Astrocyte of the cerebellum (primary cell): ENCODE measurements at regions not wholly inside any gene's neighbourhood (a gene's known extent, or its start where the extent isn't known, plus 50 kb on each side); places are given as distances from the start of the nearest gene placed in this dataset.

Source experiments
- DNase-seq: peaks from one replicate; pipeline ENCODE4 v3.0.0-alpha.2; 2011; ENCODE audit warnings: low read depth
- H3K4me3 ChIP-seq: 2 replicates; pipeline ENCODE4 v1.5.1; 2011; ENCODE audit warnings: mild to moderate bottlenecking, low read depth, low read length, moderate library complexity
- in situ Hi-C: cut with HindIII; loops from 2 replicates; pipeline ENCODE4 v1.10.0; 2017; ENCODE audit warnings: low sequenced_read_pairs
- TF ChIP-seq, protein P1 (sequence below): IDR thresholded peaks from 2 replicates; pipeline ENCODE4 v1.5.1; 2012; ENCODE audit warnings: low read length, low read depth, moderate library complexity, mild to moderate bottlenecking; ENCODE audit errors: missing control alignments

DNA sequence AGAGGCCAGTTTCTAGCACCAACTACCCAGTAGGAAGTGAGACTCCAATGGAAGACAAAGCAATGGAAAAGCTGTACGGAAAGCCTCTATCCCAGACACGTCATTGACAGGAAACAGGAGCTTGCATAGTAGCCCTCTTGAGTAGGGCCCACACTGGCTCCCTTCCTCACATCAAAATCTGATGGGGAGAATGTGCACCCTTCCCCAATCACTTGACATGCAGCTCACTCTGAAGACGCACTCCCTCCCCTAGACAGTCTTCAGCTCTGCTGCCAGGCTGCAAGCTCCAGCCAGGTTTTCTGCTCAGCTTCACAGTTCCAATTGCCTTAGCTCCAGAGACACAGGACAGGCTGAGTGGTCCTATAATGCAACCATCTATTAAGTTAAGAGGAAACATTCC lies 567.8 kb downstream of the EPHB1 start:
- TF ChIP-seq, protein P1, sequence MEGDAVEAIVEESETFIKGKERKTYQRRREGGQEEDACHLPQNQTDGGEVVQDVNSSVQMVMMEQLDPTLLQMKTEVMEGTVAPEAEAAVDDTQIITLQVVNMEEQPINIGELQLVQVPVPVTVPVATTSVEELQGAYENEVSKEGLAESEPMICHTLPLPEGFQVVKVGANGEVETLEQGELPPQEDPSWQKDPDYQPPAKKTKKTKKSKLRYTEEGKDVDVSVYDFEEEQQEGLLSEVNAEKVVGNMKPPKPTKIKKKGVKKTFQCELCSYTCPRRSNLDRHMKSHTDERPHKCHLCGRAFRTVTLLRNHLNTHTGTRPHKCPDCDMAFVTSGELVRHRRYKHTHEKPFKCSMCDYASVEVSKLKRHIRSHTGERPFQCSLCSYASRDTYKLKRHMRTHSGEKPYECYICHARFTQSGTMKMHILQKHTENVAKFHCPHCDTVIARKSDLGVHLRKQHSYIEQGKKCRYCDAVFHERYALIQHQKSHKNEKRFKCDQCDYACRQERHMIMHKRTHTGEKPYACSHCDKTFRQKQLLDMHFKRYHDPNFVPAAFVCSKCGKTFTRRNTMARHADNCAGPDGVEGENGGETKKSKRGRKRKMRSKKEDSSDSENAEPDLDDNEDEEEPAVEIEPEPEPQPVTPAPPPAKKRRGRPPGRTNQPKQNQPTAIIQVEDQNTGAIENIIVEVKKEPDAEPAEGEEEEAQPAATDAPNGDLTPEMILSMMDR = no peak
- in situ Hi-C loops = no loop called here
- no peak for DNase-seq
- H3K4me3 ChIP-seq = no peak overlapping the region

DNA sequence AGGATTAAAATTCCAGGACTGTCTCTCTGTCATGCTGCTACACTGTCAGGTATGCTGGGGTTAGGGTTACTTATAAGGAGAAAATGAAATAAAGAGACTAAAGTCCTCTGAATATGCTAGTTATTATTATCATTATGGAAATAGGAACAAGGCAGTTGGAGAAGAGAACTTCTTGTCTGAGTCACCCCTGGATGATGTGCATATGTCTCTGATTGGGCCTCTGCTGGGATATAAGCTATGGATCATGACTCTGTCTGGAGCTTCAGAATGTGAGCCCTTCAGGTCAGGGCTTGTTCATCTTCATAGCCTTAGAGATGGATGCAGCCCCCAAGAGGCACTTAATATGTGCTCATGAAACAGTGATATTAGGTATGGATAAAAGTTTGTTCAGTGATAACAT lies 569.6 kb downstream of the EPHB1 start:
- H3K4me3 ChIP-seq = no peak overlapping the region
- TF ChIP-seq, protein P1 = no peak
- no peak for DNase-seq
- in situ Hi-C loops = no loop called here

DNA sequence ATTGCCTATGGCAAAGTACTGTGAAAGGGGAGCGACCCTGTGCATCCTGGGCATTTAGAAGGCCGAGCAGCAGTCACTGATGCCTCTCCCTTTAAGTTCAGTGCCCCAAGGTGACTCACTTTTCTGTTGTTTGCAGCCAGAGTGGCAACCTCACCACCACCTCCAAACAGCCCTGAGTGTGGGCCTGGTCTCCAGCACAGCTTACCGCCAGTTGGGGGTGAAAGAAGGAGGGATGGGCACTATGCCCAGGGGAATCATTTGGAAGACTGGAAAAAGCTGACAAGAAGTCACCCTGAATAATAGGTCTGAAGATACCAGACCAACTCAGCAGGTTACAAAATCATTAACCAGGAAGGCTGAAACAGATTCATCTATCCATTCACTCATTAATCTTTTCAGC lies 571.8 kb downstream of the EPHB1 start:
- TF ChIP-seq, protein P1 = no peak
- DNase-seq = no peak
- in situ Hi-C loops = no loop called here
- H3K4me3 ChIP-seq = no peak overlapping the region

DNA sequence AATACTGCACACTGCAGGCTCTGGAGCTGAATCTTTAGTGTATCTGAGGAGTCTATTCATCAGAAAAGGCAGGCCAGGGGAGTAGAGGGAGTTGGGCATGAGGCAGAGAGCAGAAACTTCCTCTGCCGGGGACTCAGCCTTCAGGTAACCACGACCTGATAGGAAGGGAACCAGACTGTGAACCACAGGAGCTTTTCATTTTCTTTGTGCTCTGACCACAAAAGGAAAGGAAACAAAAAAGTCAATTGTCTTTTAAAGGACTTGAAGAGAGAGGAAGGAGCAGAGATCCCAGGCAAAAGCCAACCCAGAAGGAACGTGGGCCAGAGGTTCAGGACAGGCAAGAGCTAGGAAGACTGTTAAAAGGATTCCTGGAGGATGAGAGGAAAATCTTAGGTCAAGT lies 573.3 kb downstream of the EPHB1 start:
- DNase-seq = no peak
- in situ Hi-C loops = no loop called here
- H3K4me3 ChIP-seq = no peak overlapping the region
- TF ChIP-seq, protein P1 = no peak

DNA sequence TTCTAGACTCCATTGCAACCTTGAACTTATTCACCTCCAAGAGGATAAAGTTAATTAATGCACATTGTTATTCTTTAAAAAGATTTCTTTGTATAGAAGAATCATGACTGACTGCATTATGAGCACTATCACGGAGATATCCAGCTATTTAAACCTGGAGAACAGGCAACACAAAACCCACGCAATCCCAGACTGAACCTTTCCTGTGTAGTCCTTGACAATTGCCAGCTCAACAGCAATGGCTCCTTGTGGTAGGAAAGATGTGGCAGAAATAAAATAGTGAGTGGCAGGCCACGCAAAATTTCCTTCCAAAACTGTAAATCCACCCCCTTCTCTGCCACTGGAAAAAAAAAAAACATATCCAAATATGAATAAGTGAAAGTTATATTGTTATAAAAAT lies 573.7 kb downstream of the EPHB1 start:
- DNase-seq = no peak
- in situ Hi-C loops = no loop called here
- TF ChIP-seq, protein P1 = no peak
- no peak overlapping the region for H3K4me3 ChIP-seq

DNA sequence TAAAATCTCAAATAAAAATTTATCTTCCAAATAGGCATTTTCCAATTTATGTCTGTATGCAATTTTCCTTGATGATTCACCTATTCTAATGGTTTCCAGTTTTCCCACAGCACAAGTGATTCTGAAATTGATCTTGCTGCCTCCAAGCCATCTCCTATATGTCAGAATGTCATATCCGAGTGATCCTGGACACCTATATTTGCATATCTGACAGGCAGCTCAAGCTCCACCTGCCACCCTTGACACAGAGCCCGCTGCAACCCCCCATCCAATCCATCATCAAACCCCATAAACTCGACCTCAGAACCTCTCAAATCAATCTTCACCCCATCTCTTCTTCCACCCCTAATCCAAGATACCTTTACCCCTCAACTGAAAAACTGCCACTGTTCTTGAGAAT lies 579.5 kb downstream of the EPHB1 start:
- no peak overlapping the region for H3K4me3 ChIP-seq
- TF ChIP-seq, protein P1 = no peak
- DNase-seq = no peak
- in situ Hi-C loops = no loop called here

DNA sequence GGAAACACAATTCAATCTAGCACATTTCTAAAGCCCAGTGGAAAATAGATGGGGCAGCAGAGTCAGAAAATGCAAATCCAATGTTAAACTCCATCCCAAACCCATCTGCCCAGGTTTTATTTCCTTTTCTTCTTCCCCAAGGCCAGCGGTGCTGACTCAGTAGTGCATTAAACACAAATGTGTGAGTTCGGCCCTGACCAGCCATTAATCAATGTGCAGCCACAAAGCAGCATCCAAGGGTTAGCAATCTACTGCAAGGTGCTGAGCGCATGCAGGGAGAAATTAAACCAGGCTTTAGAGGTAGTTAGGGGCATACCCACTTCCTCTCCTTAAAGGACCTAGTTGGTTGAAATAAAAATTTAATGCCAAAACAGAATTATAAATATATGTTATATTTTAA lies 583.3 kb upstream of the PPP2R3A start:
- TF ChIP-seq, protein P1 = no peak
- in situ Hi-C loops = no loop called here

More for the DNA sequence above, 583.3 kb upstream of the PPP2R3A start:
- DNase-seq = no peak
- no peak overlapping the region for H3K4me3 ChIP-seq
